HG02571 (cell line): ENCODE measurements at regions not wholly inside any gene's neighbourhood (a gene's known extent, or its start where the extent isn't known, plus 50 kb on each side); places are given as distances from the start of the nearest gene placed in this dataset.
"Not testable (repeated sequence)": the region's sequence is repeated elsewhere in the genome, so short reads cannot be mapped to it uniquely, and the experiment has no call there.

Experiments
- ATAC-seq: cut with Tn5 transposase; IDR thresholded peaks from one replicate; pipeline ENCODE4 v1.9.1; 2021; ENCODE audit warnings: mild to moderate bottlenecking, moderate library complexity; ENCODE audit not compliant: unreplicated experiment

DNA sequence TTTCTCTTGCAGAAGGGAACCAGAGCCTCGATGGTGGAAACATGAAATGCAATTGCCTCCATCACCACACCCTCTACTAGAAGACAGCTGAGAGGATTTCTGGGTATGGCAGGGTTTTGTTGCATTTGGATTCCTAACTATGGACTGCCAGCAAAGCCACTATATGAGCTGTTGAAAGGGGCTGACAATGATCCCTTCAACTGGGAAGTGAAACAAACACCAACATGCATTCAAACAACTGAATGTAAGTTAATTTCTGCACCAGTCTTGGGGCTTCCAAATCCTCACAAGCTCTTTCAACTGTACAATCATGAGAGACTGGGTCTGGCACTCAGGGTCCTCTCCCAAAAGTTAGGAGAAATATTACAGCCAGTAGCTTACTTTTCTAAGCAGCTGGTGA, 116.7 kb upstream of the PLCL2 start:
- ATAC-seq: no peak

- ATAC-seq: no peak
These were observed 115.8 kb upstream of the PLCL2 start for GRCh38 chr3:16768956-16769355.

DNA sequence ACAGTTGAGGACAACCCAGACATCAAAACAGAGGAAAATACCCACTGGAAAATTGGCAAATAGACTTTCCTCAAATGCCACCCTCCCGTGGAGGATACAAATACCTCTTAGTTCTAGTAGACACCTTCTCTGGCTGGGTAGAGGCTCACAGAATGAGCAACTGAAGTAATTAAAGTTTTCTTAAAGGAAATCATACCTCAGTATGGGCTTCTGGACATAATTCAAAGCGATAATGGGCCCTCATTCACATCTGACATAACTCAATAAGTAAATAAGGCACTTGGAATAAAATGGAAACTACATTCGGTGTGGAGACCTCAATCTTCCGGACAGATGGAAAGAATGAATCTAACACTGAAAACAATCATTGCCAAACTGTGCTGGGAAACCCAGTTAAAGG, 115.2 kb upstream of the PLCL2 start:
- no peak for ATAC-seq

- ATAC-seq: no peak
These were observed 114.7 kb upstream of the PLCL2 start for GRCh38 chr3:16770021-16770420.

GRCh38 chr3:16770792-16771191, 114.0 kb upstream of the PLCL2 start:
- no peak for ATAC-seq

DNA sequence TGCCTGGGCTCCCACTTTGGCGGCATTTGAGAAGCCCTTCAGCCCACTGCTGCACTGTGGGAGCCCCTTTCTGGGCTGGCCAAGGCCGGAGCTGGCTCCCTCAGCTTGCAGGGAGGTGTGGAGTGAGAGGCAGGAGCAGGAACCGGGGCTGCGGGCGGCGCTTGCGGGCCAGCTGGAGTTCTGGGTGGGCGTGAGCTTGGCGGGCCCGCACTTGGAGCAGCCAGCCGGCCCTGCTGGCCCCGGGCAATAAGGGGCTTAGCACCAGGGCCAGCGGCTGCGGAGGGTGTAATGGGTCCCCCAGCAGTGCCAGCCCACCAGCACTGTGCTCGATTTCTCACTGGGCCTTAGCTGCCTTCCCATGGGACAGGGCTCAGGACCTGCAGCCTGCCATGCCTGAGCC, 111.2 kb upstream of the PLCL2 start:
- not testable (repeated sequence) for ATAC-seq

DNA sequence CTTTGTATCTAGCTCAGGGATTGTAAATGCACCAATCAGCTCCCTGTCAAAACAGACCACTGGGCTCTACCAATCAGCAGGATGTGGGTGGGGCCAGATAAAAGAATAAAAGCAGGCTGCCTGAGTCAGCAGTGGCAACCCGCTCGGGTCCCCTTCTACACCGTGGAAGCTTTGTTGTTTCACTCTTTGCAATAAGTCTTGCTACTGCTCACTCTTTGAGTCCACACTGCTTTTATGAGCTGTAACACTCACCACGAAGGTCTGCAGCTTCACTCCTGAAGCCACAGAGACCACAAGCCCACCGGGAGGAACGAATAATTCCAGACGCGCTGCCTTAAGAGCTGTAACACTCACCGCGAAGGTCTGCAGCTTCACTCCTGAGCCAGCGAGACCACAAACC, 110.2 kb upstream of the PLCL2 start:
- ATAC-seq: not testable (repeated sequence)

- ATAC-seq: no peak
These were observed 99.8 kb upstream of the PLCL2 start for GRCh38 chr3:16784973-16785372.

DNA sequence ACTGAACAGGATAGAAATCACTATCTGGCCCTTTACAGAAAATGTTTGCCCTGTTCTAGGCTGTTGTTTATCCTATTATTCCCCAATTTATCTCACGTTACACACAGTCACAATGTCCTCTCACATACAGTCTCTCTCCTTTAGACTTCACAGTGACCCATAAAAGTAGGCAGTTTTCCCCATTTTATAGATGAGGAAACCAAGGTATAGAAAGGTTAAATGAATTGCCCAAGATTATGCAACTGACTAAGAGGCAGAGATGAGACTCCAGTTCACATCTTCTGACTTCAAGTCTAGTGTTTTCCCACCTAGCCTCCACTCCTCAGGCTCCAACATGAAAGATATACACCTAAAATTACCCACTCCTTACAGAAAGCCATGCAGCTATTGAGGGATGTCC, 99.3 kb upstream of the PLCL2 start:
- ATAC-seq: no peak

- no peak for ATAC-seq
These were observed 96.2 kb upstream of the PLCL2 start for GRCh38 chr3:16788440-16789056.

DNA sequence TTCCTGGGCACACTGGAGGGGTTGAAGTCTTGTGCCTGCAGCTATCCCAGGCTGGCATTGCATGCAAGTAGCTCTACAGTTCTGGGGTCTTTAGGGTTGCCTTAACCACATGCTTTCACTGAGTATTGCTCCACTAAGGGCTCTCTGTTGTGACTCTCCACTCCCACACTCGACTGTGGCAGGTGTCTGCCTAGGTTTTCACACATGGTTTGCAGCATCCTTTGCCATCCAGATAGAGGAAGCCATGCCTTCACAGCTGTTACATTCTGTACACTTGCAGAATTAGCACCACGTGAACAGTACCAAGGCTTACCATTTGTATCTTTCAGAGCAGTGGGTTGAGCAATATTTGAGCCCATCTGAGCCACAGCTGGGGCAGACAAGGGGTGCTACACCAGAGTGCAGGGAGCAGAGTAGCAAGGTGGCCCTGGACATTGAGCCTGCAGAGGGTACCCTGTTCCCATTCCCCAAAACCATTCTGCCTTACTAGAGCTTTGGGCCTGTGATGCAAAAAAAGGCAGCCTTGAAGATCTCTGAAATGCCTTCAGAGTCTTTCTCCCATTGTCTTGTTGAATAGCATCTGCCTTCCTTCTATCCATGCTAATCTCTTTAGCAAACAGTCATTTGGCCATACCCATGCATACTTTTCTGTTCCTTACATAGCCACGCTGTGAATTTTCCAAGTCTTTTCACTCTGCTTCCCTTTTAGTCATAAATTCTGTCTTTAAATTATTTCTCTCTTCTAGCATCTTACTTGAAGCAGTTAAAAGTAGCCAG, 95.2 kb upstream of the PLCL2 start:
- ATAC-seq: no peak

DNA sequence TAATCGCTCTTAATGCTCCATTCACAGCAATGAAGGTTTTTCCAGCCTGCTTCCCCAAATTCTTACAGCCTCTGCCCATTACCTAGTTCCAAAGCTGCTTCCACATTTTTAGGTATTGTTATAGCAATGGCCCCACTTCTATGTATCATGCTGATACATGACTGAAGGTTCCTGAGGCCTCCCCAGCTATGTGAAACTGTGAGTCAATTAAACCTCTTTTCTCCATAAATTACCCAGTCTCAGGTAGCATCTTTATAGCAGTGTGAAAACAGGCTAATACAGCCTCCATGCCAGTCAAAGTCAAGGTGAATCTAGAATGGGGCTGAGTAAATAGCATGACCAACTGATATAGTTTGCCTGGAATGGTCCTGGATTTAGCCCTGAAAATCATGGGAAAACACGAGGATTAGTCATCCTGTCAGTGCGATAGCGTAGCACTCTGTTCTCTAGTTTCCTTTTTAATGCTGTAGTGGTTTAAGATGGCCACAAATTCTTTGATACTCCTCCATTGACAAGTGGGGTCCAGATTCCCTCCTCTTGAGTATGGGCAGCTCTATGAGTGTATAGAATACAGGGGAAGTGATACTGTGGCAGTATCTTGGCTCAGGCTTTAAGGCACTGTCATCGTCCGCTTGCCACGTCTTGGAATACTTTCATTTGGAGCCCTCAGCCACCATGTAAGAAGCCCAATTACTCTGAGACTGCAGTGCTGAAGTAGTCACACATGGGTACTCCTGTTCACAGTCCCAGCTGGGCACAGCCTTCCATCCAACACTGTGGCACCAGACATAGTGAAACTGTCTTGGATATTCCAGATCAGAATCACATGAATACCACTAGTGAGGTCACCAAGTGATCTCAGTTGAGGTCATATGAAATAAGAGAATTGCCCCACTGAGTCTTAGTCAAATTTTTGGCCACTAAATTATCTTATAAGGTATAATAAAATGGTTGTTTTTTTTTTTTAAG, 94.0 kb upstream of the PLCL2 start:
- no peak for ATAC-seq

- no peak for ATAC-seq
These were observed 91.4 kb upstream of the PLCL2 start for GRCh38 chr3:16793321-16793720.

GRCh38 chr3:16794257-16794656, 90.5 kb upstream of the PLCL2 start:
- no peak for ATAC-seq

GRCh38 chr3:16795581-16795980, 89.2 kb upstream of the PLCL2 start:
- no peak for ATAC-seq

- ATAC-seq: no peak
These were observed 86.9 kb upstream of the PLCL2 start for GRCh38 chr3:16797831-16798230.

DNA sequence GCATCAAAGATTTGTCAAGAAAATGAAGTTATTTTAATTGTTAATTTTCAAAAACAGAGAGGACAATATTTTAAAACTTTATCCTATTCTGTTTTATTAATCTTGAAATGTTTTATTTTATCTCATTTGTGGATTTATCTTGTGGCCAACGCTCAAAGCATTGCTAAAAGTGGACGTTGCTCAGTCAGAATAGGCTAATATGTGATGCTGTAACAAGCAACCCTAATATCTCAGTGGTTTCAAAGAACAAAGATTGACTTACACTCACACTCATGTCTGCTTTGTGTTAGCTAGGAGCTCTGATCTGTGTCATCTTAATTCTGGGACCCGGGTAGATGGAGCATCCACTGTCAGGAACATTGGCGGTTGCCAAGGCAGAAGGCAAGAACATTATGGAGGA, 86.0 kb upstream of the PLCL2 start:
- ATAC-seq: no peak

DNA sequence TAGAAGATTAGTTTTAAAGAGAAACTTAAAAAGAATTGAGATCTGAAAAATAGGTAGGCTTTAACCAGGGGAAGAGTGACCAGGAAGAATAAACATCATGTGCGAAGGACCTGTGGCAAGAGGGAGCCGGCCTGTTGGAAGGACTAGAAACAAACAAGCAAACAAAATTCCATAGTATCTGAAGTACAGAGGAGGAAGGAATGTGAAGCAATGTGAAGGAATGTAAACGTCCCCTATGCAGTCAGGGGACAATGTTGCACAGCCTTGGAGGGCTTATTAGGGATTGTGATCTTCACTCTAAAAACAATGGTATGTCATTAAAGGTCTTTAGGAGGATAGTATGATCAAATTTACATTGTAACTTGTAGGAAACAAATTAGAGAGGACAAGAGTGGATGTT, 84.4 kb upstream of the PLCL2 start:
- no peak for ATAC-seq

DNA sequence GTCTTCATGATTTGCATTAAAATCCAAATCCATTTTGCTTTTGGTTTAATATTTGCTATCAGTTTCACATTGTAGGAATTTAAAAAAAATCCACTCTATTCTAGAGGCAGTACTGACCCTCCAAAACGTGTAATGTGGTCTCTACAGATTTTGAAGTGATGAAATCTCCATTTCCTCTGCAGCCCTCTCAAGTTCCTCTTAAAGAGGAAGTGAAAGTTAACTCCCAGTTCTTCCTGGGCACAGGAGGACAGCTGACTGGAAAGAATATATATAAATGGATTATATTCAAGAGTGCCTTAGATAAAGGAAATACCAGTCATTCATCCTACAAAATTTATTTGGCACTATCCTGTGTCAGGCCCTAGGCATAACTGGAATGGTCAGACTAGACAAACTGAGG, 83.5 kb upstream of the PLCL2 start:
- no peak for ATAC-seq

- ATAC-seq: no peak
These were observed 83.1 kb upstream of the PLCL2 start for GRCh38 chr3:16801698-16802097.

GRCh38 chr3:16802389-16802788, 82.4 kb upstream of the PLCL2 start:
- no peak for ATAC-seq

DNA sequence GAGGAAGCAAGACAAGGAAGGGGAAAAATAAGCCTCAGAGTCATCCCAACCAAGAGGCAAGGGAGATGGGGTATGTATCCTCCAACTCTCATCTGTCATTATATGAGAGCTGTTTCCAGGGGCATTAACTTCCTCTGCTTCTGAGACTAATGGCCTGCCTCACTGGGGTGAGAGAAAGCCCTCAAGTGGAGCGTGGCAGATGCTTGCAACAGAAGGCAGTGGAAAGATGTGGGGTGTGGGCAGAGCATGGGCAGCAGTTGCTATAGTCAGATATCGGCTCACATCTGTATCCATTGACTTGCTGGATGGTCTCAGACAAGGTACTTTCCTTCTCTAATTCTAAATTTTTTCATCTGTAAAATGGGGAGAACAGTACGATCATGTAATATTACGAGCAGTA, 81.7 kb upstream of the PLCL2 start:
- no peak for ATAC-seq
